HG03439 (cell line): ENCODE measurements at regions not wholly inside any gene's neighbourhood (a gene's known extent, or its start where the extent isn't known, plus 50 kb on each side); places are given as distances from the start of the nearest gene placed in this dataset.
"Not testable (repeated sequence)": the region's sequence is repeated elsewhere in the genome, so short reads cannot be mapped to it uniquely, and the experiment has no call there.

Experiments
- ATAC-seq: cut with Tn5 transposase; IDR thresholded peaks from one replicate; pipeline ENCODE4 v1.9.1; 2021; ENCODE audit warnings: mild to moderate bottlenecking, moderate library complexity; ENCODE audit not compliant: unreplicated experiment

DNA sequence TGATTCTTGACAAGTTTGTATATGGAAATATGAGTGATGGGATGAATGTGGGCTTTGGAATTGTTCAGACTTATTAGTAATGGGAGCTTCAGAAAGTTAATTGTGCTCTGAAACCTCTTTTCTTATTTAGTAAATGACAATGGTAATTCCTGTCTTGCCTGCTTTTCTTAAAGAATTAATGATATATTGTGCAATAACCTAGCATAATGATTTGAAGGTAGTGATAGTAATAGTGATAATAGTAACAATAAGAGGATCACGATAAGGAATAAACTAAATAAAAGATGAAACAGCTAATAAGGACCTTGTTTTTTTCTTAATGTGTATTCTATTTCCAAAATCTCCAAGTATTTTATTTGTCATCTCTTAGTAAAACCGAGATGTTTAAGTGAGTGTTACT lies 245.0 kb upstream of the CPHXL start:
- no peak for ATAC-seq

DNA sequence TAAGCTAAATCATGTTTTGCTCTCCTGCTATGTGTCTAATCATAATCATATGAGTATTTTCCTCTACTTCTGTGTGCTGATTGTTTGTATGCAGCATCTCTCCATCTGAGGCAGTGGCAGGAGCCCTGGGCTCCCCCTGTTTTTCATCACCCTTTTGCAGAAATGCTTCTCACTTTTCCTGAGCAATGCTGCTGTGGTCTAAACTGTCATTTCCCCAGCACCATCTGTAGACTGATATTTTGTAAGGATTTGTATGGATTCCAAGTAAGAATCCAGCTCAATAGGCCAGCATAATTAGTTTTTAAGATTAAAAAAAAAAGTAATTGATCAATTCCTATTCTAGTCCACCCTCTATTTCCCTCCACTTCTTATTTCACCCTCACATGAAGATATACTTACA lies 257.0 kb upstream of the CPHXL start:
- no peak for ATAC-seq

DNA sequence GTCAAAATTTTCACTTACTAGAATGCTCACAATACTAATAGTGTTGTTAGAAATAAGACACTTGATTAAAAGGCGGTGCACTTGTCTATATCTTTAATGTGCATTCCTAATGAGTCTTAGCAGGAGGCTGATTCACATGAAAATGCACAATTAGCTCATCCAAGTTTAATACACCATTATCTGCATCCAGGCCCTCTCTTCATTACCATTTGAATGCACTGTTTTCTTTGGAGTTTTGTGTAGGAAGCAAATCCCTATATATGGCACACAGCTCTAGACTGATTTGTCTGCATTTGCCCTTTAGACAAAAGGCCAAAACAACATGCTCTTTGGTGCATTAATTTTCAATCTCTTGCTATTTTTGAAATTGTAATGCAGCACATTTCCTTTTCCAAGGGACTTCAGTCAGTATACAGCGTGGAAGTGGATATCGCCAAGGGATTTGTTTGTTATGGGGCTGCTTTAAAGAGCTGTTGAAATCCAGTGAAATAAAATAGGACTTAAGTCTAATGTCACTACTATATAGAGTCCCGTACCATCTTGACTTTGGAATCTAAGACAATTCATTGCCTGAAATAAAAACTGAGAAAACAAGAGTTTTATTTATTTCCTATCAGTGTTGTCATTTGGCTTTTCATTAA lies 257.6 kb upstream of the CPHXL start:
- ATAC-seq = no peak

DNA sequence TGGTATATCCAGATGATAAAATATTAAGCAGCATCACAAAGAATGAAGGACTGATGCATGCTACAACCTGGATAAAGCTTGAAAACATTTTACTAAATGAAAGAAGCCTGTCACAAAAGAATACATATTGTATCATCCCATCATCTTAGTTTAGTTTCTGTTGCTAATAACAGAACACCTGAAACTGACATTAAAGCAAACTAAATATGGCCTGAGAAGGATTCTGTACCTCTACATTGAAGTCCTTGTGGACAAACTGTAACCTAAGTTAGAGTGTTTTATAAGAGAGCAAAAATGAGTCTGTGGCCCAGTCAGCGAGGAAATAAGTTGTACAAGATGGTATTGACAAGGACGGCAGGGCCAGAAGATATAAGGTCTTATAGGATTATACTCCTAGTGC lies 261.0 kb upstream of the CPHXL start:
- no peak for ATAC-seq

DNA sequence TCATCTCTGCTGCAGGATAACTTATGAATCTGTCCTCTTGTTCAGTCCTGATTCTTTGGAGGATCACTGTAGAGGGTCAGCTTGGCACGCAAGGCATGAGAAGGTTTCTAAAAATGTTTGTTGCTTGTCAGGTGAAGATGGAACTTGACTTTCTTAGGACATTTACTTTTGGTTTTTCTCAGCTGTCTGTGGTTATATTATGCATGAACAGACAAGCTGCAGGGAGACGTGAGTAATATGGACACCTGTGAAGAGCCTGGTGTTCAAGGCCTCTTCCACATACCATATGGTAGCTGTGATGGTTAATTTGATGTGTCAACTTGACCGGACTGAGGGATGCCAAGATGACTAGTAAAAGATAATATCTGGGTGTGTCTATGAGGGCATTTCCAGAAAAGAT lies 270.2 kb upstream of the CPHXL start:
- ATAC-seq = no peak

DNA sequence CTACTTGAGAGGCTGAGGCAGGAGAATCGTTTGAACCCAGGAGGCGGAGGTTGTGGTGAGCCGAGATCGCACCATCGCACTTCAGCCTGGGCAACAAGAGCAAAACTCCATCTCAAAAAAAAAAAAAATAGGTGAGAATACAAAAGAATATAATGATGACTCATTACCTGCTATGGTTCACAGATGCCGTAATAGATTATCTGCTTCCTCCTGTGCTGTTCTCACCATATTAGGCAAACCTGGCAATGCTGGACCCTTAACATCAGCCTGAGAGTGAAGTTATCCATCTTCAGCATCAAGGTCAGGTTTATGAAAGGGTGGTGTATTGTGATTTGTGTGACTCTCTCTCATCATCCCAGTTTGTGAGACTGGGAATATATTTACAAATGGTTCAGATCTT lies 271.3 kb upstream of the CPHXL start:
- no peak for ATAC-seq

DNA sequence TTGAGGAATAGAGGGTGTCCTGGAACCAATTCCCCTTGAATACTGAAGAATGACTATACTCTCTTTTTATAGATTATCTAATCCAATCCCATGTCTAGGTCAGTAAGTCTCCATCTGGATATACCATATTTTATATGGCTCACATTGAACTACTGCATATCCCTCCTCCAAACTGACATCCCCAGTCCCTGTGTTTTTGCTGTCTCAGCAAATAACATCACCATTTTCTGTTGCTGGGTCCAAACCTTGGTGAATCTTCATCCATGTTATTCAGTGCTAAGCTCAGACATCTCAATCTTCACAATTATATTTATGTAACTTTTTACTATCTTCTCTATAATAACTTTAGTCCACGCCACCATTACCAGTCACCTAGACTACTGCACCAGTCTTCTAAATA lies 269.6 kb upstream of the CNTNAP4 start:
- ATAC-seq = no peak

DNA sequence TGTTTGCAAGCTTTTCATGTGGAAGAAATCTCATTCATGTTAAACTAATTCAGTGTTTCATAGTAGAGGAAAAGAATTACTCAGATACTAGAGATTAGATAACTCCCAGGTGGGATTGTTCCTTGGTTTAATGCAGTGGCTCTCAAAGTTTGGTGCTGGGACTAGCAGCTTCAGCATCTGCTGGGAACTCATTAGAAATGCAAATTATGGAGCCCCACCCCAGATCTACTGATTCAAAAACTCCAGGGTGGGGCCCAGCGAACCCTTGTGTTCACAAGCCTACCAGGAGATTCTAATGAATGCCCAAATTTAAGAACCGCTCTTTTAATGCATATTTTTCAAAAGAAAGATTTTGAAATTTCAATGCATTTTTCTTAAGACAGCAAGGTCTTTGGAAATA lies 253.4 kb upstream of the CNTNAP4 start:
- ATAC-seq = no peak

DNA sequence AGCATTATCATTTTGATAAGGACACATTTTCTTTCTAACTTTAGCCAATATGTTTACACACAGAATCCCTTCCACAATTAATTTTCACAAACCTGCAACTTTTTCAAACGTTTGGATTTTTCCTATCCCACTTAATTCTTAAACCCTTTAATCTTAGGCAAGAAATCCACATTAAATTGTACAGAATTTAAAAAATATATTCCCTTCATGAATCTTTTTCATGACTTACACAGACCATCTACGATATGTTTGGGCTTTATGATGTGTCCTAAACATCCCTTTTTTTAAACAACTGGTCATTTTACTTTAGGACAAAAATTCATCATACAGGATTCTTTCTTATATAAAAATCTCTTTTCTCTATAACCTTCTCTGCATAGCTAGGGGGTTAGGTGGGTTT lies 241.5 kb upstream of the CNTNAP4 start:
- no peak for ATAC-seq

DNA sequence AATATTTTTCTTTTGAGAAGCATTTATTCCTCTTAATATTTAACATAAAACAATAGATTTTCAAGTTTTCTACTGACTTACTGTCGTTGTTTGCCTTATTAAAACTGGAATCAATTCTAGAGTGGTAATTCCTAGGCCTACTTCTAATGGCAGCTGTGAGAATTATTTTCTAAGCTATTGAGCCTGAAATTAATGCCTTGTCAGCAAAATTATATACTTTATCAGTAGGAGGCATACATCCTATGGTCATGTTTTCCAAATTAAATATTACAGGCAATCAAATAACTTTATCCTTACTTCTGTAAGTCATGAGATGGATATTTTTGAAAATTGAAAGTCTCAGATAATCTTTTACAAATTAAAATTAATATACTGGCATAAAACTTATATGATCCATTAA lies 239.1 kb upstream of the CNTNAP4 start:
- no peak for ATAC-seq

DNA sequence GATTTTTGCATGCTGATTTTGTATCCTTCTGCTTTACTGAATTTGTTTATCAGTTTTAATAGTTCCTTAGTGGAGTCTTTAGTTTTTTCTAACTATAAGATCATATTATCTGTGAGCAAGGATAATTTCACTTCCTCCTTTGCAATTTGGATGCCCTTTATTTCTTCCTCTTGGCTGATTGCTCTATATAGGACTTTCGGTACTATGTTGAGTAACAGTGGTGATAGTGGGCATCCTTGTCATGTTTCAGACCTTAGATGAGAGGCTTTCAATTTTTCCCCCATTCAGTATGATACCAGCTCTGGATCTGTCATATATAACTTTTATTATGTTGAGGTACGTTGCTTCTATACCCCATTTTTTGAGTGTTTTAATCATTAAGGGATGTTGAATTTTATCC lies 224.5 kb upstream of the CNTNAP4 start:
- no peak for ATAC-seq

DNA sequence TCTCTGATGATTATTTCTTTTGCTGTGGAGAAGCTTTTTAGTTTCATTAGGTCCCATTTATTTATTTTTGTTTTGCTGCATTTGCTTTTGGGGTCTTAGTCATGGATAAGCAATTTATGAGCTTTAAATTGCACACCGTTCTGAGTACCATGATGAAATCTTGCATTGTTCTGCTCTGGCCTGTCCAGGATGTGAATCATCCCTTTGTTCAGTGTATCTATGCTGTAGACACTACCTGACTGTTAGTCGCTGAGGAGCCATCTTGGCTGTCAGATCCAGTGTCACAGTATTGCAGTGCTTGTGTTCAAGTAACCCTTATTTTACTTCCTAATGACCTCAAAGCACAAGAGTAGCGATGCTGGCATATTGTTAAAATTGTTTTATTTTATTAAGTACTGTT lies 218.0 kb upstream of the CNTNAP4 start:
- no peak for ATAC-seq

DNA sequence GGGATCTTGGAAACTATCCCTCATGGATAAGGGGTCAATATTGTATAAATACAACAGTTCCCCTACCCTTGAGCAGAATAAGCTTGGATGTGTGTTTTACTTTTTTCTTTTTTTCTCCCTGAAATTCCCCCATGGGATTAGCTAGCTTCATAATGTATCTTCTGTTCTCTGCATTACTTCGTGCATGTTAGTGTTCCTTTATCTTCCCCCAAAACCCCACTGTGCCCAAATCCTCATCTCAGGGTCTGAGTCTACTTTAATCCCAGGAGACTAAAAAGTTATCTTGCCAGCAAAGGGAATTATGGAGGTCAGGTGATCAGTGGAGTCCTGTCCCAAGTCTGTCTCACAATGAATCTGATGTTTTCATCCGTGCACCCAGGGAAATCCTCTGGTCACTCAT lies 217.5 kb upstream of the CNTNAP4 start:
- ATAC-seq = no peak

DNA sequence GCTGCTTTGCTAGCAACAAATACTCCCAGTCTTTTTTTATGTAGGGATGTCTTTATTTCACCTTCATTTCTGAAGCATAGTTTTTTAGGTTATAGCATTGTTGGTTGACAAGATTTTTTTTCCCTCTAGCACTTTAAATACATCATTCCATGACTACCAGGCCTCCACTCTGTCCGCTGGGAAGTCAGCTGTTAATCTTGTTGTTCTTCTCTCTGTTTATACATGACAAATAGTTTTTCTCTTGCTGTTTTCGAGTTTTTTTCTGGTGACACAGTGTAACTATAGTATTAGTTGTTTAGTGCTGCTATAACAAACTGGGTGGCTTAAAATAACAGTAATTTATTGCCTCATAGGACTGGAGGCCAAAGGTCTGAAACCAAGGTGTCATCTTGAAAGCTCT lies 205.5 kb upstream of the CNTNAP4 start:
- ATAC-seq = no peak

DNA sequence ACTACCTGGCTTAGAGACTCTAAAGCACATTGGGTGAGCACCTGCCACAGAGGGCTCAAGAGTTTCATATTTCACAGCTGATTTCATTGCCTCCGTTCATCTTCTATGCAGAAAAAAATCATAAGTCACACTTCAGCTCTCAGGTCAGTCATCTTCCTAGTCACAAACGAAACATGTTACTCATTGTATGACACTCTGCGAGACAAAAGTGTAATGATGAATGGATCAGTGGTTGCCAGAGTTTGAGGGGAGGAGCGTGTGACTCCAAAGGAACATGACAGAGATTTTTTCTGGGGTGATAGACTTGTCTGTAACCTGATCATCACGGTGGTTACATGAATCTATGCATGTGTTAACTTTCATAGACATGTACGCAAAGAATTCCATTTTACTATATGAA lies 195.2 kb upstream of the CNTNAP4 start:
- ATAC-seq = no peak

DNA sequence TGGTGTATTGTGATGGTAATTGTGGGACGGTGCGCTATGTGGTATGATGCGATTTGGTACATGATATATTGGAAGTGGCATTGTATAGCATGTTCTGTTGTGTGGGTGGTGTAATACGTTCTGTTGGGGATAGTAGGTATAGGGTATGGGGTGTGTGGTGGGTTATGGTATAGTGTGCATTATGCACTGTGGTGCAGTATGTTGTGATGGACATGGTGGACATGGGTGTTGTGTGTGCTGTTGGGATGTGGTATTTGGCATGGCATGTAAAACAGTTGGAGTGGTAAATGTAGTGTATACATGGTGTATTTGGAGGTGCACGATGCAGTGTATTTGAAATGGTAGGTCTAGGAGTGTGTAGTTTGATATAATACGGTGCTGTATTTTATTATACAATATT lies 170.6 kb upstream of the CNTNAP4 start:
- no peak for ATAC-seq

DNA sequence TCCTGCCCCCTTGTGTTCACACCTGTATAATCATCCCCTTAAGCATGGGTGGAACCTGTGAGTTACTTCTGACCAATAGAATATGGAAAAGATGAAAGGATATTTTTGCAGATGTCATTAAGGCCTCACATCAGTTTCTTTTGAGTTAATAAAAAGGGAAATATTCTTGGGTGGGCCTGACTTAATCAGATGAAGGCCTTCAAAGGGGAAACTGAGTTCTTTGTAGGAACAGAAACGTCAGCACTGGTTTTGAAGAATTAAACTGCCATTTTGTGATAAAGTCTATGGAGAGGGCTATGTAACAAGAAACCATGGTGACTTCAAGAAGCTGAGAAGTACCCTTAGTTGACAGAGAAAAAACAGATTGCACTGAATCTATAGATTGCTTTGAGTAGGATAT lies 168.7 kb upstream of the CNTNAP4 start:
- ATAC-seq = no peak

DNA sequence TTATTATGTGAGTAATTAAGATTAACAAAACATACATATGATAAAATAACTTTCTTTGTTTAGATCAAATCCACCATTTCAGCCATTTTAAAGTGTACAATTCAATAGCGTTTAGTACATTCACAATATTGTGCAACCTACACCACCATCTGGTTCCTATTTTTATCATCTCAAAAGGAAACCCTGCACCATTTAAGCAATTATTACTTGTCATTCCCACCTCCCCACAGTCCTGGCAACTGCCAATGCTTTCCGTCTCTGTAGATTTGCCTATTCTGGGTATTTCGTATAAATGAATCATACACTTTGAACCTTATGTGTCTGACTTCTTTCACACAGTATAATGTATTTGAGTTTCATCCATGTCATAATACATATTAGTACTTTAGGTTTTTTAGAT lies 162.5 kb upstream of the CNTNAP4 start:
- ATAC-seq = no peak

DNA sequence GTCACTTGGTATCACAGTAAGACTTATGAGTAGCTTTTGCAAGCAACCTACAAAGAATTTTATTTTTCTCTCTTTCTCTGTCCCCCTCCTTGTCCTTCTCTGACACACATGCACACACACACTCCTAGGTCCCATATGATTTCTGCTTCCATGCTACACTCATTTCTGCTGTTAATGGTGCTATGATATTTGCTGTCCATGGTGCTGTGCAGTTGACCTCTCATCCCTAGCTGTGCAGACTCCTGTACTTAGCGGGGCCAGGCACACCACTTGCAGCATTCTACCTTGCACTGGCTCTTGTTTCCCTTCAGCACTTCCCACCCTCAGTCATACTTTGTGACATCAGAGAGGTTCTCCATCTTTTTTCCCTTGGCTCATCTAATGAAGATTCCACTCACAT lies 158.9 kb upstream of the CNTNAP4 start:
- ATAC-seq = no peak

DNA sequence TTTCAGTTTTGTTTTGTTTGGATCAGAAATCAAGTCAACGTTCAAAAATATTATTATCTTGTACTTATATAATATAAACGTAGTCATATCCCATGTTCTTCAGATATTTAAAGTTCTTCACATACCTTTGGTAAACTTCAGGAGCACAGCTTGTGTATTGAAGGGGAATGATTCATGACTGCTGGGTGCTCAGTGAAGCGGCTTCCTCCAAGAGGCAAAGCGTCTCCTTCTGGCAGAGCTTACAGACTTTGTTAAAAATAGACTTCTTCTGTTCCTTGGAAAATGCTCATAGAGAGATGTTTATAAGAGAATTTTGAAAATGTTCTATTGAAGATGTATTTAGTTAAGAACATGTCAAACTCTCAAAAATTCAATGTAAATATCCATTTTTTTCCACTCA lies 155.6 kb upstream of the CNTNAP4 start:
- ATAC-seq = no peak

DNA sequence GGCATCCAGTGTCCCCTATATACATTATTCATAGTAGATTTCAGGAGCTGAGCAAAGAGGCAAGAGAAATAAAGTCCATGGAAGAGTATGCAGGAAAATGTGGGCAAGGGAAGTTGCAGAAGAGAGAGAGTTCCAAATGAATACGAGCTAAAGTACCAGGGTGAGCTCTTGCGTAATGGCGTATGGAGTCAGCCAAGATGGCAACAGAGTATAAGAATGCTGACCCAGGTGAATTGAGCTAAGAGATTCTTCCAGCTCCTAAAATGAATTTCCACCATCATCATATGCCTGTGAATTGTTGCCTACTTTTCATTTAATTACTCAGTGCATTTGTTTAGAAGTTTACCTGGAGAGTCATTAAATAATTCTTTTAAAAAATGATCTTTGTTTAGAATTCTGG lies 153.2 kb upstream of the CNTNAP4 start:
- ATAC-seq = no peak

DNA sequence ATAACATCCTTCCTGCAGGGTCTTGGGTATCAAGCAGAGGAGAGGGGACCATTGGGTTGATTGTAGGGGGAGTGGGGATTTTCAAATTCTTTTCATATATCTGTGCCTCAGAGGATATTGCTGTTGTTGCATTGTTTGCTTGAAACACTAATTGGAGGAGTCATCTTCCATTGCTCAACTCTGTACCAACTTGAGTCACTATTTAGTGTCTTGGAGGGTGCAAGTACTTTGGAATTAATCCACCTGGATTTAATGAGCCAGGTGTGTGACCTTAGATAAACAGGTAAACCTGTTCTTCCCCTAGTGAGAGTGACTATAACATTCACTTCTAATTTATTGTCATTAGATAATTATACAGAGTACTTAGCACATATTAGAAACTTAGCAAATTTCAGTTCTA lies 151.3 kb upstream of the CNTNAP4 start:
- ATAC-seq = no peak

DNA sequence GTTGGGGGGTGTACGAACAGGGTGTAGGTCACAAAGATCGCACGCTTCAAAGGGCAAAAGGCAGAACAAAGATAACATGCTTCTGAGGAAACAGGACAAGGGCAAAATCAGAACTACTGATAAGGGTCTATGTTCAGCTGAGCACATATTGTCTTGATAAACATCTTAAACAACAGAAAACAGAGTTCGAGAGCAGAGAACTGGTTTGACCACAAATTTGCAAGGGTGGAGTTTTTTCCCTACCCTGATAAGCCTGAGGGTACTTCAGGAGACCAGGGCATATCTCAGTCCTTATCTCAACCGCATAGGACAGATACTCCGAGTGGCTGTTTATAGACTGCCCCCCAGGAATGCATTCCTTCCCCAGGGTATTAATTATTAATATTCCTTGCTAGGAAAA lies 139.1 kb upstream of the CNTNAP4 start:
- not testable (repeated sequence) for ATAC-seq

DNA sequence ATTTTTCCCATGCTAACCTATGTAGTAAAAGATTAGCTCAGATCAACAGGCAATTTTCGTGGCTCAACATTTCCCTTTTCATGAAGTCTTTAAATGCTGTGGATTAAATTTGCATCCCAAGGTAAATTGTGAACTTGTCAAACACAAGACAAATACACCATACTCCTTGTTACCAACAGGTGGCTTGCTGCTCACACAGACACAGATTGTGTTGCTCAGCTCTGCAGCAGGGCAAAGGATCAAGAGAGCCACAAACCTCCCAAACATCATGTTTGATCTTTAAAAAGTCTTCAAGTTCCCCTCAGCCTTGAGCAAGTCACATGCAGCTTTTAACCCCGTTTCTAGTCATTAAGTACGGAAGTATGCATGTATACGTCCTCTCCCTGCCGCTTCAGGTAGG lies 119.6 kb upstream of the CNTNAP4 start:
- no peak for ATAC-seq
